ENCODE measurements at regions not wholly inside any gene's neighbourhood (a gene's known extent, or its start where the extent isn't known, plus 50 kb on each side); places are given as distances from the start of the nearest gene placed in this dataset.

DNA sequence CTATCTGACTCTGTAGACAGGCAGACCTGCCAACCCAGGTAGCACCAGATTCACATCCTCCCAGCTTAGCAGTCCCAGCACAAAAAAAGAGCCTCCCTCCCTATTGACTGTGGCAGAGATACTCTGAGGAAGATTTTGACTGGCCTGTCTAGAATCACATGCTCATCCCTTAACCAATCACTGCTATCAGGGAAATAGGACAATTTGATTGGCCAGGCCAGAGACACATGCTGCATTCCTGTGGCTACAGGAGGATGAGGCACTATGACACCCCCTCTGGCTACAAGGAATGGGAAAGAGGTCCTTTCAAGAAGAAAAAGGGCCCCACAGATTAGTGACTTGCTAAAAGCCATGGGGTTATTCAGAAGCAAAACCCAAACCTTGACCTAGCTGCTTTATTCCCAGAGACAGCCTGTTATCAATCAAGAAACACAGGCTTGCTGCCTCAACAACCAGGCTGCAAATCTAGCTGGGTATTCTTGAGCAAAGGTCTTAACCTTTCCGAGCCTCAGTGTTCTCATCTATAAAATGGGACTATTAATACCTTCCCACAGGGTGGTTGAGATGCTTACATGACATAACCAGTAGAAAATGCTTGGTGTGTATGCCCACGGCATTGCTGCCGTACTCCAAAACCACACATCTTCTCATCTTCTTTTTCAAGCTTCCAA, 147.6 kb downstream of the BCOR start:
- DNase-seq (ENCODE audit: low read depth, low spot score), result no peak
- no peak for FAIRE-seq

GRCh38 chrX:39952989-39953388, 144.8 kb downstream of the BCOR start:
- H3K27ac ChIP-seq (ENCODE audit: control insufficient read depth, insufficient read depth, low read length), result no peak overlapping the region
- H3K27me3 ChIP-seq (ENCODE audit: control insufficient read depth, extremely low read depth, insufficient read depth, low read length), result no peaks in the 10 kb centered on the region
- H3K4me2 ChIP-seq (ENCODE audit: control insufficient read depth, extremely low read depth, insufficient read depth, low read depth, low read length), result no peak overlapping the region
- H3K9me3 ChIP-seq (ENCODE audit: control insufficient read depth, low read depth, low read length), result no peaks in the 10 kb centered on the region
- H3K36me3 ChIP-seq (ENCODE audit: control insufficient read depth in 2 of 2, extremely low read depth in 1 of 2, insufficient read depth in 2 of 2, low read length in 2 of 2), result no peaks in the 10 kb centered on the region
- DNase-seq (ENCODE audit: low read depth, low spot score) (no peak), FAIRE-seq (no peak)
- no peaks in the 10 kb centered on the region for H4K20me1 ChIP-seq (ENCODE audit: control insufficient read depth, extremely low read depth, insufficient read depth, low read length)
- H3K79me2 ChIP-seq (ENCODE audit: control insufficient read depth, insufficient read depth, low read length), result no peaks in the 10 kb centered on the region
- H3K4me1 ChIP-seq (ENCODE audit: control insufficient read depth, extremely low read depth, insufficient read depth, low read length), result peaks cover 12% of the 10 kb centered on the region
- H3K9ac ChIP-seq (ENCODE audit: control insufficient read depth, extremely low read depth, insufficient read depth, low read length), result no peak overlapping the region
- TF ChIP-seq EZH2 (IDR thresholded peaks at IDR 0.05; ENCODE audit: low read length), result no peak
- TF ChIP-seq, protein P1, sequence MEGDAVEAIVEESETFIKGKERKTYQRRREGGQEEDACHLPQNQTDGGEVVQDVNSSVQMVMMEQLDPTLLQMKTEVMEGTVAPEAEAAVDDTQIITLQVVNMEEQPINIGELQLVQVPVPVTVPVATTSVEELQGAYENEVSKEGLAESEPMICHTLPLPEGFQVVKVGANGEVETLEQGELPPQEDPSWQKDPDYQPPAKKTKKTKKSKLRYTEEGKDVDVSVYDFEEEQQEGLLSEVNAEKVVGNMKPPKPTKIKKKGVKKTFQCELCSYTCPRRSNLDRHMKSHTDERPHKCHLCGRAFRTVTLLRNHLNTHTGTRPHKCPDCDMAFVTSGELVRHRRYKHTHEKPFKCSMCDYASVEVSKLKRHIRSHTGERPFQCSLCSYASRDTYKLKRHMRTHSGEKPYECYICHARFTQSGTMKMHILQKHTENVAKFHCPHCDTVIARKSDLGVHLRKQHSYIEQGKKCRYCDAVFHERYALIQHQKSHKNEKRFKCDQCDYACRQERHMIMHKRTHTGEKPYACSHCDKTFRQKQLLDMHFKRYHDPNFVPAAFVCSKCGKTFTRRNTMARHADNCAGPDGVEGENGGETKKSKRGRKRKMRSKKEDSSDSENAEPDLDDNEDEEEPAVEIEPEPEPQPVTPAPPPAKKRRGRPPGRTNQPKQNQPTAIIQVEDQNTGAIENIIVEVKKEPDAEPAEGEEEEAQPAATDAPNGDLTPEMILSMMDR (optimal IDR thresholded peaks at IDR 0.05 in 1 of 3, IDR thresholded peaks at IDR 0.05 in 1 of 3, conservative IDR thresholded peaks at IDR 0.05 in 1 of 3; ENCODE audit: extremely low read depth in 1 of 3, insufficient read depth in 2 of 3, low read length in 3 of 3), result no peak
- H3K9me1 ChIP-seq (ENCODE audit: control insufficient read depth, extremely low read depth, insufficient read depth, low read length), result no peaks in the 10 kb centered on the region
- dilution Hi-C loops (cut with MboI; ENCODE audit: extremely low pct_ligation_motif_present, low sequenced_read_pairs), result no loop called here
- no peak overlapping the region for H2AFZ ChIP-seq (ENCODE audit: control insufficient read depth, low read length)
- no peak overlapping the region for H3K4me3 ChIP-seq (ENCODE audit: control insufficient read depth in 2 of 3, extremely low read depth in 1 of 3, insufficient read depth in 2 of 3, low read depth in 1 of 3, low read length in 3 of 3)

More for the DNA sequence above, 147.6 kb downstream of the BCOR start:
- dilution Hi-C loops (cut with MboI; ENCODE audit: extremely low pct_ligation_motif_present, low sequenced_read_pairs), result no loop called here
- TF ChIP-seq, protein P1 (optimal IDR thresholded peaks at IDR 0.05 in 1 of 3, IDR thresholded peaks at IDR 0.05 in 1 of 3, conservative IDR thresholded peaks at IDR 0.05 in 1 of 3; ENCODE audit: extremely low read depth in 1 of 3, insufficient read depth in 2 of 3, low read length in 3 of 3), result no peak
- TF ChIP-seq EZH2 (IDR thresholded peaks at IDR 0.05; ENCODE audit: low read length), result no peak
- H3K27ac ChIP-seq (ENCODE audit: control insufficient read depth, insufficient read depth, low read length), result no peak overlapping the region
- H3K4me1 ChIP-seq (ENCODE audit: control insufficient read depth, extremely low read depth, insufficient read depth, low read length), result peaks cover 7% of the 10 kb centered on the region
- H3K9me3 ChIP-seq (ENCODE audit: control insufficient read depth, low read depth, low read length), result no peaks in the 10 kb centered on the region
- H3K4me3 ChIP-seq (ENCODE audit: control insufficient read depth in 2 of 3, extremely low read depth in 1 of 3, insufficient read depth in 2 of 3, low read depth in 1 of 3, low read length in 3 of 3), result no peak overlapping the region
- no peak overlapping the region for H3K9ac ChIP-seq (ENCODE audit: control insufficient read depth, extremely low read depth, insufficient read depth, low read length)
- H3K27me3 ChIP-seq (ENCODE audit: control insufficient read depth, extremely low read depth, insufficient read depth, low read length), result no peaks in the 10 kb centered on the region
- H3K9me1 ChIP-seq (ENCODE audit: control insufficient read depth, extremely low read depth, insufficient read depth, low read length), result no peaks in the 10 kb centered on the region
- no peaks in the 10 kb centered on the region for H3K79me2 ChIP-seq (ENCODE audit: control insufficient read depth, insufficient read depth, low read length)
- H4K20me1 ChIP-seq (ENCODE audit: control insufficient read depth, extremely low read depth, insufficient read depth, low read length), result no peaks in the 10 kb centered on the region
- no peaks in the 10 kb centered on the region for H3K36me3 ChIP-seq (ENCODE audit: control insufficient read depth in 2 of 2, extremely low read depth in 1 of 2, insufficient read depth in 2 of 2, low read length in 2 of 2)
- H3K4me2 ChIP-seq (ENCODE audit: control insufficient read depth, extremely low read depth, insufficient read depth, low read depth, low read length), result no peak overlapping the region
- no peak overlapping the region for H2AFZ ChIP-seq (ENCODE audit: control insufficient read depth, low read length)

Data from keratinocyte (primary cell).